OCI-LY1 (cell line): ENCODE measurements at regions not wholly inside any gene's neighbourhood (a gene's known extent, or its start where the extent isn't known, plus 50 kb on each side); places are given as distances from the start of the nearest gene placed in this dataset.

ENCODE experiments used
- H2AFZ ChIP-seq: fragments of 200-600 bp; sonication (generic), shearing (Covaris generic); 2 replicates; pipeline ENCODE4 v1.6.0; 2014; ENCODE audit warnings: antibody characterized with exemption, mild to moderate bottlenecking, low read length
- H3F3A ChIP-seq: fragments of 200-600 bp; sonication (generic), shearing (Covaris generic); 2 replicates; pipeline ENCODE4 v1.6.0; 2014; ENCODE audit warnings: mild to moderate bottlenecking, antibody characterized with exemption, low read length, moderate library complexity; ENCODE audit not compliant: insufficient read depth
- H3K27ac ChIP-seq: fragments of 200-600 bp; sonication (generic); 2 replicates; pipeline ENCODE4 v1.5.1; 2014; ENCODE audit warnings: low read length, mixed run types, mild to moderate bottlenecking, low read depth; ENCODE audit not compliant: poor library complexity, severe bottlenecking
- H3K27me3 ChIP-seq: fragments of 200-600 bp; sonication (generic); 2 replicates; pipeline ENCODE4 v1.6.0; 2014; ENCODE audit warnings: antibody characterized with exemption, mild to moderate bottlenecking, low read length, moderate library complexity; ENCODE audit not compliant: insufficient read depth
- H3K36me3 ChIP-seq: fragments of 200-600 bp; sonication (generic); 2 replicates; pipeline ENCODE4 v1.6.1; 2014; ENCODE audit warnings: mild to moderate bottlenecking, antibody characterized with exemption, low read length, moderate library complexity, mixed read lengths; ENCODE audit not compliant: insufficient read depth
- H3K4me1 ChIP-seq: fragments of 200-600 bp; sonication (generic); 2 replicates; pipeline ENCODE4 v1.5.1; 2014; ENCODE audit warnings: mild to moderate bottlenecking, low read length, moderate library complexity; ENCODE audit not compliant: insufficient read depth, severe bottlenecking
- H3K4me2 ChIP-seq: fragments of 200-600 bp; sonication (generic), shearing (Covaris generic); 2 replicates; pipeline ENCODE4 v1.6.1; 2014; ENCODE audit warnings: low read length
- H3K4me3 ChIP-seq: fragments of 200-600 bp; sonication (generic); 2 replicates; pipeline ENCODE4 v1.5.1; 2014; ENCODE audit warnings: low read length, low read depth, mild to moderate bottlenecking, mixed read lengths; ENCODE audit not compliant: poor library complexity, severe bottlenecking
- H3K79me2 ChIP-seq: fragments of 200-600 bp; shearing (Covaris generic); 2 replicates; pipeline ENCODE4 v1.6.1; 2016; ENCODE audit warnings: mixed run types, low read length, mixed read lengths; ENCODE audit not compliant: insufficient read depth
- H3K9ac ChIP-seq: fragments of 200-600 bp; sonication (generic), shearing (Covaris generic); 2 replicates; pipeline ENCODE4 v1.6.1; 2014; ENCODE audit warnings: mild to moderate bottlenecking, low read length, mixed read lengths
- H3K9me2 ChIP-seq: fragments of 200-600 bp; sonication (generic), shearing (Covaris generic); 2 replicates; pipeline ENCODE4 v1.6.1; 2014; ENCODE audit warnings: low read depth, mild to moderate bottlenecking, low read length, mixed read lengths
- H3K9me3 ChIP-seq: fragments of 200-600 bp; shearing (Covaris generic); 2 replicates; pipeline ENCODE4 v1.6.1; 2014; ENCODE audit warnings: low read length, mixed read lengths
- H4K20me1 ChIP-seq: fragments of 200-600 bp; sonication (generic), shearing (Covaris generic); 2 replicates; pipeline ENCODE4 v1.6.0; 2016; ENCODE audit warnings: mild to moderate bottlenecking, low read length; ENCODE audit not compliant: insufficient read depth
- CTCF ChIP-seq: fragments of 200-600 bp; sonication (generic), shearing (Covaris generic); IDR thresholded peaks from 2 replicates; pipeline ENCODE4 v1.5.1; 2017; ENCODE audit warnings: mild to moderate bottlenecking, antibody characterized with exemption, low read length, moderate library complexity, mixed read lengths
- EZH2 ChIP-seq: fragments of 200-600 bp; sonication (generic), shearing (Covaris generic); IDR thresholded peaks from 2 replicates; pipeline ENCODE4 v1.8.0; 2017; ENCODE audit warnings: borderline replicate concordance, mixed run types, mild to moderate bottlenecking, antibody characterized with exemption, low read length, moderate library complexity, mixed read lengths

- Histone ChIP-seq H3K9me3 (no peaks in the 10 kb centered on the region), H2AFZ (no peak overlapping the region), H3K9ac (no peak overlapping the region), H3K79me2 (no peaks in the 10 kb centered on the region), H3K4me3 (no peak overlapping the region), H3K9me2 (no peaks in the 10 kb centered on the region), H3F3A (no peaks in the 10 kb centered on the region), H3K27me3 (no peaks in the 10 kb centered on the region), H3K4me1 (no peaks in the 10 kb centered on the region), H4K20me1 (no peaks in the 10 kb centered on the region), H3K36me3 (no peaks in the 10 kb centered on the region), H3K27ac (no peak overlapping the region), H3K4me2 (no peak overlapping the region)
- no peak for TF ChIP-seq EZH2
- TF ChIP-seq CTCF, result no peak
Measured at GRCh38 chr11:93935826-93936225, 85.3 kb upstream of the HEPHL1 start.

DNA sequence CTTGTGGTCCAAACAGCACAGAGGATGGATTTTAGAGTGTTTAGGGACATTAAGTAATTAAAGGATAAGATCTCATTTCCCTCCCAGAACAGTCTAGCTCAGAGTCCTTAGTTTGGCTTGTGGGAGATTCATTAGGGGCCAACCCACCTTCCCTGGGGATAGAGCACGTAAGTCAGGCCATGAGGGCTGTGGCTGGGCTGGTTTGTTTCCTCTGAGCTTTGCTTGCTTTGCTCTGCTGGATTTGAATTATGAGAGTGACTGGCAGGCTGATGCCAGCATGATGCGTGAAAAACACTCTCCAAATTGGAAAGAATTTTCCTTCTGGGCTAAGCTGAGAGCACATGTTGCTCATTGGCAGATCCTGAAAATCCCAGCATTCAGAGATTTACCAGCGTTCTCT is 84.7 kb upstream of the HEPHL1 start:
- H3K9ac ChIP-seq, result no peak overlapping the region
- TF ChIP-seq EZH2 (no peak), CTCF (no peak)
- no peaks in the 10 kb centered on the region for H3F3A ChIP-seq
- H2AFZ ChIP-seq, result no peak overlapping the region
- H3K9me2 ChIP-seq, result no peaks in the 10 kb centered on the region
- H3K27ac ChIP-seq, result no peak overlapping the region
- no peaks in the 10 kb centered on the region for H3K27me3 ChIP-seq
- no peaks in the 10 kb centered on the region for H3K9me3 ChIP-seq
- H3K4me2 ChIP-seq, result no peak overlapping the region
- no peaks in the 10 kb centered on the region for H4K20me1 ChIP-seq
- no peak overlapping the region for H3K4me3 ChIP-seq
- no peaks in the 10 kb centered on the region for H3K4me1 ChIP-seq
- H3K36me3 ChIP-seq, result no peaks in the 10 kb centered on the region
- H3K79me2 ChIP-seq, result no peaks in the 10 kb centered on the region

- Histone ChIP-seq H3K9me3 (no peaks in the 10 kb centered on the region), H3K4me2 (no peak overlapping the region), H3K4me1 (no peaks in the 10 kb centered on the region), H3K79me2 (no peaks in the 10 kb centered on the region), H3K36me3 (no peaks in the 10 kb centered on the region), H3F3A (no peaks in the 10 kb centered on the region), H3K27ac (no peak overlapping the region), H3K9me2 (no peaks in the 10 kb centered on the region), H2AFZ (no peak overlapping the region), H3K27me3 (no peaks in the 10 kb centered on the region), H3K4me3 (no peak overlapping the region), H3K9ac (no peak overlapping the region), H4K20me1 (no peaks in the 10 kb centered on the region)
- no peak for TF ChIP-seq CTCF
- TF ChIP-seq EZH2, result no peak
Measured at GRCh38 chr11:93939084-93939760, 81.9 kb upstream of the HEPHL1 start.
